ENCODE measurements at regions not wholly inside any gene's neighbourhood (a gene's known extent, or its start where the extent isn't known, plus 50 kb on each side); places are given as distances from the start of the nearest gene placed in this dataset.
"Not testable (repeated sequence)": the region's sequence is repeated elsewhere in the genome, so short reads cannot be mapped to it uniquely, and the experiment has no call there.

GRCh38 chr2:90224767-90225166 is 1533.3 kb downstream of the RPIA start:
- H2AK9ac ChIP-seq (replicated peaks; ENCODE audit: low read depth, low read length, poor library complexity); H2AFZ ChIP-seq (replicated peaks; ENCODE audit: low read length, poor library complexity); ATAC-seq (ENCODE audit: low read depth); H3K27ac ChIP-seq (ENCODE audit: insufficient read depth, low read length); in situ Hi-C loops (cut with MboI; ENCODE audit: low sequenced_read_pairs); H3K9me3 ChIP-seq (ENCODE audit: control insufficient read depth, insufficient read depth, low read length); BruUV-seq (replicated peaks); H2BK120ac ChIP-seq (ENCODE audit: low read depth, low read length); H3K36me3 ChIP-seq (ENCODE audit: control insufficient read depth, insufficient read depth, low read length); H3K23ac ChIP-seq (ENCODE audit: low read depth, low read length); H2BK5ac ChIP-seq (ENCODE audit: low read depth, low read length, poor library complexity, severe bottlenecking); H3K9me1 ChIP-seq (ENCODE audit: insufficient read depth, low read length); H3K4me3 ChIP-seq (ENCODE audit: insufficient read depth, low read depth, low read length); H3K79me1 ChIP-seq (ENCODE audit: low read depth in 1 of 2, low read length in 2 of 2); H4K5ac ChIP-seq (ENCODE audit: low read depth, low read length); intact Hi-C loops (cut with micrococcal nuclease); dilution Hi-C loops (cut with HindIII; ENCODE audit: low sequenced_read_pairs, unreplicated experiment); H3K56ac ChIP-seq (ENCODE audit: extremely low read depth, insufficient read depth, low read length); H3K4me1 ChIP-seq (ENCODE audit: control insufficient read depth, insufficient read depth, low read length); H2AK5ac ChIP-seq (ENCODE audit: low read depth, low read length); H2BK15ac ChIP-seq (ENCODE audit: low read depth, low read length); DNase-seq; H3K14ac ChIP-seq (replicated peaks; ENCODE audit: low read depth, low read length); H2BK20ac ChIP-seq (ENCODE audit: low read depth, low read length); POLR2A ChIA-PET (ENCODE audit: unreplicated experiment); CTCF ChIA-PET; H3K9ac ChIP-seq (ENCODE audit: low read depth, low read length); H4K8ac ChIP-seq (ENCODE audit: low read depth in 2 of 2, low read length in 2 of 2); H3K18ac ChIP-seq (ENCODE audit: low read depth, low read length); H3K4ac ChIP-seq (ENCODE audit: low read depth, low read length); H4K20me1 ChIP-seq (ENCODE audit: insufficient read depth, low read length); H3K27me3 ChIP-seq (ENCODE audit: control insufficient read depth, insufficient read depth, low read length); H4K91ac ChIP-seq (ENCODE audit: insufficient read depth, low read depth, low read length); H3K4me2 ChIP-seq (ENCODE audit: low read depth, low read length): not testable (repeated sequence)

GRCh38 chr2:90226465-90227072 is 1535.1 kb downstream of the RPIA start:
- H2AK9ac ChIP-seq (replicated peaks; ENCODE audit: low read depth, low read length, poor library complexity); H3K4me3 ChIP-seq (ENCODE audit: insufficient read depth, low read depth, low read length); H2BK15ac ChIP-seq (ENCODE audit: low read depth, low read length); DNase-seq; H3K23ac ChIP-seq (ENCODE audit: low read depth, low read length); H2BK20ac ChIP-seq (ENCODE audit: low read depth, low read length); H3K27ac ChIP-seq (ENCODE audit: insufficient read depth, low read length); H3K14ac ChIP-seq (replicated peaks; ENCODE audit: low read depth, low read length); H2BK120ac ChIP-seq (ENCODE audit: low read depth, low read length); H3K18ac ChIP-seq (ENCODE audit: low read depth, low read length); H3K4ac ChIP-seq (ENCODE audit: low read depth, low read length); H3K56ac ChIP-seq (ENCODE audit: extremely low read depth, insufficient read depth, low read length); H4K91ac ChIP-seq (ENCODE audit: insufficient read depth, low read depth, low read length); H2AFZ ChIP-seq (replicated peaks; ENCODE audit: low read length, poor library complexity); POLR2A ChIA-PET (ENCODE audit: unreplicated experiment); ATAC-seq (ENCODE audit: low read depth); CTCF ChIA-PET; BruUV-seq (replicated peaks); H2AK5ac ChIP-seq (ENCODE audit: low read depth, low read length); H3K27me3 ChIP-seq (ENCODE audit: control insufficient read depth, insufficient read depth, low read length); H4K5ac ChIP-seq (ENCODE audit: low read depth, low read length); H3K9ac ChIP-seq (ENCODE audit: low read depth, low read length); dilution Hi-C loops (cut with HindIII; ENCODE audit: low sequenced_read_pairs, unreplicated experiment); H3K4me1 ChIP-seq (ENCODE audit: control insufficient read depth, insufficient read depth, low read length); H4K20me1 ChIP-seq (ENCODE audit: insufficient read depth, low read length); H3K79me1 ChIP-seq (ENCODE audit: low read depth in 1 of 2, low read length in 2 of 2); H4K8ac ChIP-seq (ENCODE audit: low read depth in 2 of 2, low read length in 2 of 2); in situ Hi-C loops (cut with MboI; ENCODE audit: low sequenced_read_pairs); H2BK5ac ChIP-seq (ENCODE audit: low read depth, low read length, poor library complexity, severe bottlenecking); H3K36me3 ChIP-seq (ENCODE audit: control insufficient read depth, insufficient read depth, low read length); H3K9me1 ChIP-seq (ENCODE audit: insufficient read depth, low read length); H3K4me2 ChIP-seq (ENCODE audit: low read depth, low read length); intact Hi-C loops (cut with micrococcal nuclease); H3K9me3 ChIP-seq (ENCODE audit: control insufficient read depth, insufficient read depth, low read length): not testable (repeated sequence)
- 20% methylated on average over 1 of the region's 5 CpGs; no CpG with 5 or more reads in 1 of the 2 experiments for WGBS, 2 experiments (ENCODE audit: extremely low coverage in 2 of 2, insufficient read length in 1 of 2)
